Fibroblast of peridontal ligament (primary cell): ENCODE measurements at regions not wholly inside any gene's neighbourhood (a gene's known extent, or its start where the extent isn't known, plus 50 kb on each side); places are given as distances from the start of the nearest gene placed in this dataset.
"Not testable (repeated sequence)": the region's sequence is repeated elsewhere in the genome, so short reads cannot be mapped to it uniquely, and the experiment has no call there.

ENCODE experiments used
- DNase-seq: peaks from one replicate; pipeline ENCODE4 v3.0.0-alpha.2; 2010; ENCODE audit errors: extremely low read depth

- DNase-seq = no peak
Measured at GRCh38 chr12:93080452-93080851, 151.4 kb upstream of the EEA1 start.

GRCh38 chr12:93080994-93081809 lies 152.1 kb upstream of the EEA1 start:
- DNase-seq = peak; percentile 25

GRCh38 chr12:93081810-93082165 lies 152.7 kb upstream of the EEA1 start:
- no peak for DNase-seq

GRCh38 chr12:93085383-93086287 lies 156.5 kb upstream of the EEA1 start:
- no peak for DNase-seq

GRCh38 chr12:93086288-93086727 lies 157.2 kb upstream of the EEA1 start:
- DNase-seq = no peak

- DNase-seq = no peak
Measured at GRCh38 chr12:93087840-93088610, 158.9 kb upstream of the EEA1 start.

- peak; percentile 55 for DNase-seq
Measured at GRCh38 chr12:93089805-93090569, 160.9 kb upstream of the EEA1 start.

GRCh38 chr12:93090731-93091172 lies 161.7 kb upstream of the EEA1 start:
- DNase-seq = peak; percentile 67

GRCh38 chr12:93091886-93092648 lies 163.0 kb upstream of the EEA1 start:
- no peak for DNase-seq

GRCh38 chr12:93092649-93092945 lies 163.5 kb upstream of the EEA1 start:
- no peak for DNase-seq

GRCh38 chr12:93093243-93093642 lies 164.1 kb upstream of the EEA1 start:
- DNase-seq = no peak

- not testable (repeated sequence) for DNase-seq
Measured at GRCh38 chr12:93094222-93094621, 165.1 kb upstream of the EEA1 start.

- DNase-seq = no peak
Measured at GRCh38 chr12:93094988-93095737, 166.1 kb upstream of the EEA1 start.

- no peak for DNase-seq
Measured at GRCh38 chr12:93097417-93097816, 168.3 kb upstream of the EEA1 start.

GRCh38 chr12:93098077-93098476 lies 169.0 kb upstream of the EEA1 start:
- peak; percentile 46 for DNase-seq

- no peak for DNase-seq
Measured at GRCh38 chr12:93099792-93100191, 170.7 kb upstream of the EEA1 start.

GRCh38 chr12:93100610-93101009 lies 171.5 kb upstream of the EEA1 start:
- DNase-seq = peak; percentile 38

GRCh38 chr12:93101367-93101766 lies 172.3 kb upstream of the EEA1 start:
- no peak for DNase-seq

GRCh38 chr12:93102312-93102711 lies 173.2 kb upstream of the EEA1 start:
- no peak for DNase-seq

- DNase-seq = no peak
Measured at GRCh38 chr12:93102744-93103143, 173.6 kb upstream of the EEA1 start.
